GM21447 (cell line): ENCODE measurements at regions not wholly inside any gene's neighbourhood (a gene's known extent, or its start where the extent isn't known, plus 50 kb on each side); places are given as distances from the start of the nearest gene placed in this dataset.

ENCODE experiments used
- ATAC-seq: cut with Tn5 transposase; IDR thresholded peaks from one replicate; pipeline ENCODE4 v1.9.1; 2021; ENCODE audit not compliant: unreplicated experiment

DNA sequence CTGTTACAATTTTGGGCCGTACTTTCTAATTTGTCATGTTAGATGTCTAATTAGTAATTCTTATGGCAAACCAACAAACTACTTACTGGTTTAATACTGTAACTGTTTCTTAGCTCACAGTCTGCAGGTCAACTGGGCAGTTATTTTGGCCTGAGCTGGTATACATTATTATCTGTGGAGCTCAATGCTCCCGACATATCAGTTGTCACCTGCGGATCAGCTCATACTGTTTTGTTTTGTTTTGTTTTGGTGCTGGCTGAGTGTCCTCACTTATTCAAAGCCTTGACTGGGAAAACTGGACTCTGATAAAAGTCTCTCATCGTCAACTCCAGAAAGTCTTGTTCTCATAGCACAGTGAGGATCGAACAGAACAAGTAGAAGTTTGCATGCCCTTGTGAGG, 1060.6 kb upstream of the CDH8 start:
- ATAC-seq, result no peak

DNA sequence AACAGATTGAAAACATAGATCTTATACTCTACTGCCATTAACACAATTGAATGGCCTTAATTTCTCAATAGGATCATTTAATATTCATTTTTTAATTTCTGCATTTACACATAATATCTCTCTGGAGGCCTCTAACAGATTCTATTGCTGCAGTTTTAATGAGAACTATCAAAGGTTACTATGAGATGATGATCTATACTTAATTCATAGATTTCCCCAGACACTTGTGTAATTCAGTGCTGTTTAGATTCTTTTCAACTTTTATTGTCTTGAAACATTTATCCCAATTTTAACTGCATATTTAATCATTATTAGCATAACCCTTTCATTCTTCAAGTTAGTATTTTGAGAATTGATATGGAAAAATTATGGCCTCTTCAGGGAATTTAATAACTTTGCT, 1056.5 kb upstream of the CDH8 start:
- ATAC-seq, result no peak

GRCh38 chr16:63082101-63082500, 1045.9 kb upstream of the CDH8 start:
- no peak for ATAC-seq

DNA sequence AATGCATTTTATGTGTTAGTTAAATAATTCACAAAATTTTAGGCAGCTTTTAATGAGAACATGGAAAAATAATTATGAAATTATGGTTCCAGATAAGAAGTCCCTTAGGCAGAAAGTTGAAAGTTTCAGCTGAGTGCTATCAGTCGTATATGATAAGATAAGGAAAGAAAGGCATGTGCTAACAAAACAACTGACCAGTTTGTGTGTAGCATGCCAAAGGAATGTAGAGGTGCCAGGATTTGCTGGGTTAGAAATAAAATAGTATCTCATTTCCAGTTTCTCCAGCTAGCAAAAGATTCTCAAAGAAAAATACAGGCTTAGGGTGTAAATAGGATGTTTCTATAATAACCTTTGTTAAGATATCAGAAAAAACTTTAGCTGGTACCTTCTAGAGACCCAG, 1044.5 kb upstream of the CDH8 start:
- no peak for ATAC-seq

DNA sequence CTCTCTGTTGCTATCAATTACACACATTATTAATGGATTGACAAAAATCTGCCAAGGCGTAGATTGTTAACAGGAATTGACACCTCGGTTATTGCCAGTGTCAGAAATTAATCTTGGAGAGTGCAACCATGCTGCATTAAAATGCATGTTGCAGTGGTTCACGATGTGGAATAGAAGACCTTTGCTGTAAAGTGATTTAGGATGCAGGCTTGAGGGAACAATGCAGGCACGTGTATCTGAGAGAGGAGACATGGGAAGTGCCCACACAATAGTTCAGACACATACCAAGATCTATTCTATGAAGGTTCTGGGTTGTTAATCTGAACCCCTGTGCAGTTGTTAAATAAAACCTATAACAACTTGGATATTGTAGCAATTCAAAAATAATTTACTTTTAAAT, 1032.8 kb upstream of the CDH8 start:
- ATAC-seq, result no peak

GRCh38 chr16:63067141-63067540, 1030.9 kb upstream of the CDH8 start:
- ATAC-seq, result no peak

GRCh38 chr16:63066552-63066951, 1030.3 kb upstream of the CDH8 start:
- no peak for ATAC-seq

GRCh38 chr16:63061319-63061718, 1025.1 kb upstream of the CDH8 start:
- ATAC-seq, result no peak

GRCh38 chr16:63059676-63060075, 1023.4 kb upstream of the CDH8 start:
- no peak for ATAC-seq

GRCh38 chr16:63057341-63057740, 1021.1 kb upstream of the CDH8 start:
- no peak for ATAC-seq

DNA sequence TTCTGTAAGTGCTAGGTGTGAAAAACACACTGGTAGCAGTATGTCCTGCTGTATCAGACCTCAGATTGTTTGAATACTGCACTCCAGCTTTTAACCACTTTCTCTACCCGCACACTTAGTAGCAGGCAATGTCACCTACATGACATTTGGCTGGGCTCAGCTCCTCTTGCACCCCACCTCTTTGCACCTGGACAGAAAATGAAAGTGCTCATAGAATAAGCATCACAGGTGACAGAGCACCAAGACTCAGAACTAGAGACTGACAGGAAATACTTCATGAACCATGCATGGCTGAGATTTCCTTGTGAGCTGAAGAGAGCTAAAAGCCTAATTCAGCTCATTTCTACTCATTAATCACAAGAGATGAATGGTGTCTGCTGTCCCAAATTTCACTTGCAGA, 1014.2 kb upstream of the CDH8 start:
- ATAC-seq, result no peak

GRCh38 chr16:63038397-63039106, 1002.3 kb upstream of the CDH8 start:
- no peak for ATAC-seq

- ATAC-seq, result no peak
Measured at GRCh38 chr16:63037761-63038396, 1001.6 kb upstream of the CDH8 start.

DNA sequence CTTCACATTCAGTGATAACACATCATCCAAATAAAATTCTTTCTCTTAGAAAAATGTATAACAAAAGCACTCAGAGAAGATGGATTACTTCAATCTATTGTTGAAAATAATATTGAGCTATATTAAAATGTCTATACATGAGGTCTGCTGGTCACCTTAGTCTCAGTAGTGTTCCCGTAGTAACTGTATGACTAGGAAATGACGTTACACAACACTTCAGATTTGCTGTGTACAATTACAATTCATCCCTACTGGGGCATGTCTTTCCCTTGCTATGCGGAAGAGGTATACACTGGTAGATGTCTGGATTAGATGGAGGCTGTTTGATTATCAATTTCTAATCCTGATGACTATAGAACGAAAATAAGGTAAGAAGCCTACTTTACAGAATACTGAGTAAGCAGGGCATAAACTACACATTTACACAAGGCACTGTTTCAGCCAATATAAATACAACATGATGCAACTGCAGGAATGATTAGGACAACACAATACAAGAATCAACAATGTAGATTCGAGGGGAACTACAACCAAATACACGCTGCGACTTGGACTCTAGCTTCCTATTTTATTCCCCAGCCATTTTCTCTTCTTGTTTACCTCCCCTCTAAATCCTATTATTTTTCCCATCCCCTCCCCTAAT, 982.5 kb upstream of the CDH8 start:
- no peak for ATAC-seq

- ATAC-seq, result no peak
Measured at GRCh38 chr16:63008688-63009087, 972.5 kb upstream of the CDH8 start.

DNA sequence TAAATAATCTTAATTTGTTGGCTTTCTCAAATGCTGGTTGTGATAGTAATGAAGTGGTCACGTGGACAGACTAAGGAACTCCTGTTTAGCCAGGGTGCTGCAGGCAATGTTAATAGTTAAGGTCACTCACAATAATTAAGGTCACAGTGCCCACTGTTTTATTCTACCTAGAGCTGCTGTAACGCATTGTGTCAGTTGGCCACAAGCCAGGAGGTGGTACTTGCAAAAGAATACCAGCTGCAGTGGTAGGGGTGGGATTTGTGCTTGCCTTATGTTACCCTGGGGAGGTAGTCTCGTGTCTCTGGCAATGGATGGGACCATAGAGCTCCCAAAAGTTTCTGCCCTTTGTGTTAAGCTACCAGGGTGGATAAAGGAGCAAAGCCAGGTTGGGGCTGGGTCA, 969.1 kb upstream of the CDH8 start:
- ATAC-seq, result no peak

DNA sequence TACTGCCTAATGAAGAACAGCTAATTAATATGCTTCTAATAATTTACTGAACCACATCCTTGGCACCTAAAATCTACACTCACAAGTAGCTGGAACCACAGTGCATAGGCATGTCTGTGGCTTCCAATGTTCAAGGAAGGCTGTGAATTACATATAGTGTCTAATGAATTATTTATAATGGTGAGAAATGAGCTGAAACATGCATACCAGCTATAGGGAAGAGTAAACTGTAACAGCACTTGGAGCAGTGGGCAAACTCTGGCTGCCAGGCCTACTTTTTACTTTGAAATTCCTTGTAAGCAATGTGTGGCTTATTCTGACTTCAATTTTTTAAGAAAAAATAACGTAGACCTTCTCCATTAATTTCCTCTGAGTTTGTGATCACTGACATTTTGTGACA, 953.2 kb upstream of the CDH8 start:
- no peak for ATAC-seq

DNA sequence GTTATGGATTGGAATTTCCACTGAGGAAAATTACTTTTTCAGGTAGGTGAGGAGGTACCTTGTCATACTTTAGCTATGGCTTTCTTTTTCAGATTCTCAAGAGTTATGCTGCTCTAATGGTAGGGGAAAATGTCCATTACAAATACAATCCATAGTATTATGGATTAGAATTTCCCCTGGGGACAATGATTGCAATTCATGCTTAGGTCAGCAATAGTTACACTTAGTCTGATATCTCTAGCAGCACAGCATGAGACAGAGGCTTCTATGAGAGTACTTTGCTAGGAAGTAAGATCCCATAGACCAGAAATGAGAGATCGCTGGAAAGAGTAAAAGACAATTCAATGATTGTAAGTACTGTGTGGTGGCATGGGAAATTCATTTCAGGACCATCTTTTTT, 949.5 kb upstream of the CDH8 start:
- ATAC-seq, result no peak

DNA sequence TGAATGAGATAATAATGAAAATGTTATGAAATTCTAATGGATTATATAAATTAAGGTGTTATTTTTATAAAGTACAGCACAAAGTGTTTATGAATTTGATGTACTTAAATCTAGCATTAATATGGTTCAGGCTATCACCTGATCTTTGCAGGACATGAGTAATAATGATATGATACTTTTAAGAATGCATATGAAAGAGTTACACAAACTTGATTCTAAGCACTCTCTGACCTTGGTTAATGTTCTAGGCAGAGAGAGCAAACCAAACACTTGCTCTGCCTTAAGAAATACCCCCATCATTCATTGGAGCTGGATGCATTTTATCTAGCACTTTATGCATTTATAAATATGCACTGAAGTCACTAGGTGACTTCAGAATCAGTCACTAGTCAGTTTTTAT, 942.2 kb upstream of the CDH8 start:
- ATAC-seq, result no peak

DNA sequence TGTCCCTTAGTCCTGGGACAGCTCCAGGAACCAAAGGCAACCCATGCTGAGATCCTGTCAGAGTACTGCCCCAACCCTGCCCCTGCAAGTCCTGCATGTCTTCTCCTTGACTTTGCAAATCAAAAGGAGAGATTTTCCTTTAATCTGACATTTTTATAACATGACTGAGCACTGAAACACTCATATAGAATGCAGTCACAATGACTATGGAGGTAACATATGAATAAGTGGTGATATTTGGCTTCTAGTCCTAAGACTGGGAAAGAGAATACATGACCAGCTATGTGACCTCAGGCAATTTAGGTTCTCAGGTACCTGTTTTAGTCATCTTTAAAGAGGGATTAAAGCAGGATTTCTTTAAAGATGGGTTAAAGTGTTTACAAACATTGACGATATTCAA, 941.6 kb upstream of the CDH8 start:
- no peak for ATAC-seq

- no peak for ATAC-seq
Measured at GRCh38 chr16:62974424-62974823, 938.2 kb upstream of the CDH8 start.

DNA sequence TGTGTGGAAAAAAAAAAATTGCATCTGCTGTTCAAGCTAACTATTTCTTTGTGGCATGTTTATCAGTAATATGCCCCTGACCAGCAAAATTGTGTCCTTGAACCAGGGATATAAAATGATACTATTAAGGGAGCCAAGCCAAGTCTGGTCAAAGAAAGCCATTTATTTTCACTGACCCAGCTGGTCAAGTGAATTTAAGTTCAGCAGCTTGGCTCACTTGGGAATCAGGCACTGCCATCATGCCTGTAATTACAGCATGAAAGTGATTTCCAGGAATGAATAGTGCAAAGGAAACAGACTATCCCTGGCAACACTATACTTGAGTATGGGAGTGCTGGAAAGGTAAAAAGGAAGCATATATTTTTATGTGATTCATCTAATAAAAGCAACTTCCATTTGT, 934.6 kb upstream of the CDH8 start:
- no peak for ATAC-seq
